CD14-positive monocyte (primary cell): ENCODE measurements at regions not wholly inside any gene's neighbourhood (a gene's known extent, or its start where the extent isn't known, plus 50 kb on each side); places are given as distances from the start of the nearest gene placed in this dataset.

ENCODE experiments used
- DNase-seq, 3 donors: peaks; one replicate each; pipeline ENCODE4 v3.0.0-alpha.2; 2011 to 2022
- H2AFZ ChIP-seq: 2 replicates; pipeline ENCODE4 v1.6.0; 2012; ENCODE audit warnings: mild to moderate bottlenecking, low read depth, low read length, inconsistent platforms; ENCODE audit not compliant: insufficient read depth, poor library complexity, severe bottlenecking
- H3K27ac ChIP-seq, 2 donors: 1 replicate in 1 of 2; 2 replicates in 1 of 2; pipeline ENCODE4 v1.5.1; 2012 to 2013; ENCODE audit warnings: low read length in 2 of 2, control low read depth in 1 of 2, inconsistent platforms in 1 of 2, low read depth in 1 of 2, mild to moderate bottlenecking in 1 of 2
- H3K27me3 ChIP-seq, 2 donors: one replicate each; pipeline versions ENCODE4 v1.6.0 to v1.6.1; 2011 to 2013; ENCODE audit warnings: low read length in 2 of 2; ENCODE audit not compliant: control insufficient read depth in 2 of 2, insufficient read depth in 2 of 2
- H3K36me3 ChIP-seq, 2 donors: replicated peaks in 1 of 2; 1 replicate in 1 of 2; 2 replicates in 1 of 2; pipeline versions ENCODE4 v1.5.1 to v1.6.1; 2012 to 2013; ENCODE audit warnings: low read length in 2 of 2, control low read depth in 1 of 2, inconsistent platforms in 1 of 2, mild to moderate bottlenecking in 1 of 2; ENCODE audit not compliant: insufficient read depth in 2 of 2, control insufficient read depth in 1 of 2
- H3K4me1 ChIP-seq, 2 donors: 1 replicate in 1 of 2; 2 replicates in 1 of 2; pipeline versions ENCODE4 v1.5.1 to v1.6.1; 2012 to 2013; ENCODE audit warnings: low read length in 2 of 2, control low read depth in 1 of 2, inconsistent platforms in 1 of 2, mild to moderate bottlenecking in 1 of 2, moderate library complexity in 1 of 2; ENCODE audit not compliant: insufficient read depth in 2 of 2, control insufficient read depth in 1 of 2
- H3K4me2 ChIP-seq: replicated peaks from 2 replicates; pipeline ENCODE3; 2012; ENCODE audit warnings: low read length, moderate library complexity, mild to moderate bottlenecking; ENCODE audit not compliant: poor library complexity, severe bottlenecking; ENCODE audit errors: extremely low read depth
- H3K4me3 ChIP-seq, 3 experiments: fragments of 200-600 bp in 1 of 3; sonication (generic) in 1 of 3; replicated peaks in 1 of 3; 1 replicate in 2 of 3; 2 replicates in 1 of 3; pipeline ENCODE4 v1.5.1; 2011 to 2013; ENCODE audit warnings: low read length in 3 of 3, mild to moderate bottlenecking in 3 of 3, control low read depth in 2 of 3, low read depth in 2 of 3, inconsistent platforms in 1 of 3, moderate library complexity in 1 of 3
- H3K79me2 ChIP-seq: 2 replicates; pipeline ENCODE4 v1.6.0; 2012; ENCODE audit warnings: mild to moderate bottlenecking, control low read depth, inconsistent platforms, low read length, moderate library complexity; ENCODE audit not compliant: insufficient read depth
- H3K9ac ChIP-seq: 2 replicates; pipeline ENCODE4 v1.6.0; 2017; ENCODE audit warnings: low read length, mild to moderate bottlenecking; ENCODE audit not compliant: insufficient read depth, poor library complexity, severe bottlenecking
- H3K9me3 ChIP-seq, 2 donors: replicated peaks in 1 of 2; 1 replicate in 1 of 2; 2 replicates in 1 of 2; pipeline versions ENCODE4 v1.5.1 to v1.6.1; 2012 to 2013; ENCODE audit warnings: low read length in 2 of 2, control low read depth in 1 of 2; ENCODE audit not compliant: control insufficient read depth in 1 of 2, insufficient read depth in 1 of 2
- H4K20me1 ChIP-seq: 2 replicates; pipeline ENCODE4 v1.6.0; 2012; ENCODE audit warnings: mild to moderate bottlenecking, low read length, control low read depth, moderate library complexity; ENCODE audit not compliant: insufficient read depth
- H3K27ac Mint-ChIP-seq, 7 donors: one replicate each; pipeline ENCODE4 v1.8.0; 2020; ENCODE audit warnings: mild to moderate bottlenecking in 7 of 7, mixed read lengths in 7 of 7, moderate library complexity in 6 of 7, inconsistent platforms in 2 of 7
- H3K27me3 Mint-ChIP-seq, 3 donors: one replicate each; pipeline ENCODE4 v1.8.0; 2021 to 2022; ENCODE audit warnings: low read depth in 3 of 3, mild to moderate bottlenecking in 3 of 3, mixed read lengths in 3 of 3, moderate library complexity in 3 of 3, inconsistent platforms in 1 of 3
- H3K36me3 Mint-ChIP-seq, 2 donors: one replicate each; pipeline ENCODE4 v1.8.0; 2020; ENCODE audit warnings: mixed read lengths in 2 of 2, inconsistent platforms in 1 of 2, mild to moderate bottlenecking in 1 of 2
- H3K4me1 Mint-ChIP-seq: one replicate; pipeline ENCODE4 v1.8.0; 2020; ENCODE audit warnings: mild to moderate bottlenecking, mixed read lengths
- H3K4me3 Mint-ChIP-seq, 2 donors: one replicate each; pipeline ENCODE4 v1.8.0; 2020; ENCODE audit warnings: mild to moderate bottlenecking in 2 of 2, mixed read lengths in 2 of 2, moderate library complexity in 1 of 2
- H3K9me3 Mint-ChIP-seq, 7 donors: one replicate each; pipeline ENCODE4 v1.8.0; 2020 to 2022; ENCODE audit warnings: mixed read lengths in 7 of 7, mild to moderate bottlenecking in 6 of 7, moderate library complexity in 6 of 7, inconsistent platforms in 2 of 7
- WGBS: methylation state at CpG from one replicate; pipeline ENCODE4 v1.1.5; 2013; ENCODE audit warnings: missing lambda C conversion rate; ENCODE audit not compliant: insufficient coverage; 5-methylcytosine and 5-hydroxymethylcytosine counted together
- intact Hi-C, 2 donors: fragments of 100-400 bp; cut with micrococcal nuclease; formaldehyde crosslinking; loops; one replicate each; pipeline versions ENCODE4 v1.15.0 to v1.15.1; 2023
- TF ChIP-seq, protein P1 (sequence below): fragments of 200-600 bp; IDR thresholded peaks from one replicate; pipeline ENCODE4 v1.8.0; 2022; ENCODE audit warnings: antibody characterized with exemption, mild to moderate bottlenecking

DNA sequence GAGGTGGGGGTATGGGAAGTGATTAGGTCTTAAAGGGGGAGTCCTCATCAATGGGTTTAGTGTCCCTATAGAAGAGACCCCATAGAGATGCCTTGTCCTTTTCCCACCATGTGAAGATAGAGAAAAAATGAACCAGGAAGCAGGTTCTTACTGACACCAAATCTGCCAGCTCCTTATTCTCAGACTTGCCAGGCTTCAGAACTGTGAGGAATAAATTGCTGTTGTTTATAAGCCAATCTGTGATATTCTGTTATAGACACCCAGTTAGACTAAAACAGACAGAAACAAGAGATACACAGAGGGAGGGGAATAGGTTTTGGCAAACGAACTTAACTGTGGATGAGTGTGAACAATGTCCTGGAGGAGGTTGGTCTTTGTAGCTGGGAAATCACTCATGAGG is 381.4 kb downstream of the ADRA2A start:
- Mint-ChIP-seq H3K36me3 (no peaks in the 10 kb centered on the region), H3K27me3 (peaks cover 0 to 2% (median 0%) of the 10 kb centered on the region in 3 donors), H3K9me3 (peaks cover 5 to 12% (median 6%) of the 10 kb centered on the region in 7 donors), H3K27ac (no peak overlapping the region), H3K4me3 (no peak overlapping the region), H3K4me1 (no peaks in the 10 kb centered on the region)
- TF ChIP-seq, protein P1, sequence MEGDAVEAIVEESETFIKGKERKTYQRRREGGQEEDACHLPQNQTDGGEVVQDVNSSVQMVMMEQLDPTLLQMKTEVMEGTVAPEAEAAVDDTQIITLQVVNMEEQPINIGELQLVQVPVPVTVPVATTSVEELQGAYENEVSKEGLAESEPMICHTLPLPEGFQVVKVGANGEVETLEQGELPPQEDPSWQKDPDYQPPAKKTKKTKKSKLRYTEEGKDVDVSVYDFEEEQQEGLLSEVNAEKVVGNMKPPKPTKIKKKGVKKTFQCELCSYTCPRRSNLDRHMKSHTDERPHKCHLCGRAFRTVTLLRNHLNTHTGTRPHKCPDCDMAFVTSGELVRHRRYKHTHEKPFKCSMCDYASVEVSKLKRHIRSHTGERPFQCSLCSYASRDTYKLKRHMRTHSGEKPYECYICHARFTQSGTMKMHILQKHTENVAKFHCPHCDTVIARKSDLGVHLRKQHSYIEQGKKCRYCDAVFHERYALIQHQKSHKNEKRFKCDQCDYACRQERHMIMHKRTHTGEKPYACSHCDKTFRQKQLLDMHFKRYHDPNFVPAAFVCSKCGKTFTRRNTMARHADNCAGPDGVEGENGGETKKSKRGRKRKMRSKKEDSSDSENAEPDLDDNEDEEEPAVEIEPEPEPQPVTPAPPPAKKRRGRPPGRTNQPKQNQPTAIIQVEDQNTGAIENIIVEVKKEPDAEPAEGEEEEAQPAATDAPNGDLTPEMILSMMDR: no peak
- Histone ChIP-seq H3K9ac (no peak overlapping the region), H3K27me3 (no peaks in the 10 kb centered on the region), H3K79me2 (no peaks in the 10 kb centered on the region), H3K4me2 (no peak overlapping the region), H3K9me3 (peaks cover 0 to 8% of the 10 kb centered on the region in 2 donors), H2AFZ (no peak overlapping the region), H3K27ac (no peak overlapping the region), H3K36me3 (no peaks in the 10 kb centered on the region), H3K4me3 (no peak overlapping the region), H4K20me1 (no peaks in the 10 kb centered on the region), H3K4me1 (no peaks in the 10 kb centered on the region)
- intact Hi-C loops: no loop called here
- no peak for DNase-seq
- no CpG with 5 or more reads among the region's 1 CpG for WGBS

- Mint-ChIP-seq H3K27ac (no peak overlapping the region), H3K4me3 (no peak overlapping the region), H3K36me3 (no peaks in the 10 kb centered on the region), H3K27me3 (peaks cover 0 to 2% (median 0%) of the 10 kb centered on the region in 3 donors), H3K4me1 (no peaks in the 10 kb centered on the region), H3K9me3 (peaks cover 5 to 13% (median 6%) of the 10 kb centered on the region in 7 donors)
- H3K9ac ChIP-seq: no peak overlapping the region
- no peaks in the 10 kb centered on the region for H3K79me2 ChIP-seq
- DNase-seq: no peak
- H3K4me1 ChIP-seq: no peaks in the 10 kb centered on the region
- TF ChIP-seq, protein P1: no peak
- H4K20me1 ChIP-seq: no peaks in the 10 kb centered on the region
- no peak overlapping the region for H3K27ac ChIP-seq
- no peak overlapping the region for H2AFZ ChIP-seq
- H3K4me3 ChIP-seq: no peak overlapping the region
- H3K9me3 ChIP-seq: peaks cover 0 to 8% of the 10 kb centered on the region in 2 donors
- 80% methylated on average over 1 of the region's 2 CpGs for WGBS
- no peaks in the 10 kb centered on the region for H3K36me3 ChIP-seq
- intact Hi-C loops: no loop called here
- H3K27me3 ChIP-seq: no peaks in the 10 kb centered on the region
- no peak overlapping the region for H3K4me2 ChIP-seq
Measured at GRCh38 chr10:111459967-111460366, 383.1 kb downstream of the ADRA2A start.
